H9 (cell line): ENCODE measurements at regions not wholly inside any gene's neighbourhood (a gene's known extent, or its start where the extent isn't known, plus 50 kb on each side); places are given as distances from the start of the nearest gene placed in this dataset.

Source experiments
- DNase-seq: peaks from one replicate; pipeline ENCODE4 v3.0.0-alpha.2; 2017
- H2AFZ ChIP-seq: one replicate; pipeline ENCODE4 v1.6.1; 2013; ENCODE audit warnings: mild to moderate bottlenecking, low read length, control low read depth, moderate library complexity
- H2AK5ac ChIP-seq: 2 replicates; pipeline ENCODE4 v1.6.1; 2013; ENCODE audit warnings: low read length, control low read depth, mixed read lengths; ENCODE audit not compliant: insufficient read length
- H2BK120ac ChIP-seq: one replicate; pipeline ENCODE4 v1.6.1; 2013; ENCODE audit warnings: low read depth, mild to moderate bottlenecking, low read length, control low read depth, inconsistent platforms; ENCODE audit not compliant: poor library complexity, severe bottlenecking
- H2BK12ac ChIP-seq: 2 replicates; pipeline ENCODE4 v1.6.1; 2013; ENCODE audit warnings: low read length, control low read depth, mixed read lengths, low read depth; ENCODE audit not compliant: insufficient read length
- H2BK15ac ChIP-seq: 2 replicates; pipeline ENCODE4 v1.6.1; 2013; ENCODE audit warnings: low read depth, low read length, control low read depth
- H2BK20ac ChIP-seq: one replicate; pipeline ENCODE4 v1.6.1; 2013; ENCODE audit warnings: low read depth, mild to moderate bottlenecking, low read length, control low read depth, inconsistent platforms; ENCODE audit not compliant: poor library complexity, severe bottlenecking
- H2BK5ac ChIP-seq: 2 replicates; pipeline ENCODE4 v1.6.1; 2013; ENCODE audit warnings: low read length, control low read depth, mixed read lengths; ENCODE audit not compliant: insufficient read length
- H3K14ac ChIP-seq: 2 replicates; pipeline ENCODE4 v1.6.1; 2013; ENCODE audit warnings: low read length, control low read depth; ENCODE audit not compliant: insufficient read depth
- H3K18ac ChIP-seq: 2 replicates; pipeline ENCODE4 v1.6.1; 2013; ENCODE audit warnings: low read depth, mild to moderate bottlenecking, mixed read lengths, low read length, control low read depth; ENCODE audit not compliant: insufficient read length
- H3K23ac ChIP-seq: 2 replicates; pipeline ENCODE4 v1.6.1; 2013; ENCODE audit warnings: low read length, control low read depth, mixed read lengths, low read depth; ENCODE audit not compliant: insufficient read length
- H3K23me2 ChIP-seq: 2 replicates; pipeline ENCODE4 v1.6.1; 2013; ENCODE audit warnings: low read depth, mild to moderate bottlenecking, mixed read lengths, low read length, control low read depth; ENCODE audit not compliant: insufficient read length, poor library complexity, severe bottlenecking
- H3K27ac ChIP-seq: 2 replicates; pipeline ENCODE4 v1.5.1; 2013; ENCODE audit warnings: low read length, control low read depth, mixed read lengths, low read depth; ENCODE audit not compliant: insufficient read length
- H3K27me3 ChIP-seq: 2 replicates; pipeline ENCODE4 v1.6.1; 2013; ENCODE audit warnings: low read length, control low read depth, inconsistent platforms; ENCODE audit not compliant: insufficient read depth
- H3K4ac ChIP-seq: 2 replicates; pipeline ENCODE4 v1.6.1; 2013; ENCODE audit warnings: low read depth, mild to moderate bottlenecking, control low read depth, inconsistent platforms, low read length, moderate library complexity
- H3K4me1 ChIP-seq: 2 replicates; pipeline ENCODE4 v1.6.1; 2013; ENCODE audit warnings: low read length, control low read depth, inconsistent platforms; ENCODE audit not compliant: insufficient read depth
- H3K4me2 ChIP-seq: 2 replicates; pipeline ENCODE4 v1.6.1; 2013; ENCODE audit warnings: low read length, control low read depth, mixed read lengths; ENCODE audit not compliant: insufficient read length, insufficient read depth
- H3K56ac ChIP-seq: 2 replicates; pipeline ENCODE4 v1.6.1; 2013; ENCODE audit warnings: low read depth, mild to moderate bottlenecking, mixed read lengths, low read length, control low read depth; ENCODE audit not compliant: insufficient read length
- H3K79me1 ChIP-seq: 2 replicates; pipeline ENCODE4 v1.6.1; 2013; ENCODE audit warnings: low read depth, mild to moderate bottlenecking, moderate library complexity, low read length, control low read depth, inconsistent platforms; ENCODE audit not compliant: insufficient read depth, poor library complexity, severe bottlenecking
- H3K79me2 ChIP-seq: 2 replicates; pipeline ENCODE4 v1.6.1; 2013; ENCODE audit warnings: low read length, control low read depth, inconsistent platforms; ENCODE audit not compliant: insufficient read depth
- H3K9ac ChIP-seq: 2 replicates; pipeline ENCODE4 v1.6.1; 2013; ENCODE audit warnings: low read length, control low read depth, mixed read lengths; ENCODE audit not compliant: insufficient read length; ENCODE audit errors: extremely low read depth
- H3K9me3 ChIP-seq: one replicate; pipeline ENCODE4 v1.6.1; 2013; ENCODE audit warnings: low read depth, low read length, inconsistent platforms; ENCODE audit not compliant: control insufficient read depth
- H3T11ph ChIP-seq: one replicate; pipeline ENCODE4 v1.6.1; 2013; ENCODE audit warnings: mild to moderate bottlenecking, low read length, control low read depth, inconsistent platforms
- H4K20me1 ChIP-seq: one replicate; pipeline ENCODE4 v1.6.1; 2013; ENCODE audit not compliant: control insufficient read depth, insufficient read length, insufficient read depth
- H4K5ac ChIP-seq: 2 replicates; pipeline ENCODE4 v1.6.1; 2013; ENCODE audit warnings: low read depth, mild to moderate bottlenecking, mixed read lengths, low read length, control low read depth; ENCODE audit not compliant: insufficient read length
- H4K8ac ChIP-seq: replicated peaks from 2 replicates; pipeline ENCODE4 v1.6.1; 2013; ENCODE audit warnings: low read length, control low read depth, mixed read lengths, low read depth; ENCODE audit not compliant: insufficient read length
- H4K91ac ChIP-seq: 2 replicates; pipeline ENCODE4 v1.6.1; 2013; ENCODE audit warnings: low read depth, mild to moderate bottlenecking, moderate library complexity, mixed read lengths, low read length, control low read depth; ENCODE audit not compliant: insufficient read length
- H3K27ac Mint-ChIP-seq, 3 experiments: 2 replicates in 2 of 3; 3 replicates in 1 of 3; pipeline ENCODE4 v1.8.0; 2020 to 2021; ENCODE audit warnings: mixed read lengths in 3 of 3, mild to moderate bottlenecking in 1 of 3, moderate library complexity in 1 of 3
- H3K27me3 Mint-ChIP-seq: 2 replicates; pipeline ENCODE4 v1.8.0; 2021; ENCODE audit warnings: low read depth, mild to moderate bottlenecking, moderate library complexity, mixed read lengths
- H3K36me3 Mint-ChIP-seq, 3 experiments: 2 replicates in 2 of 3; 3 replicates in 1 of 3; pipeline ENCODE4 v1.8.0; 2020 to 2021; ENCODE audit warnings: low read depth in 3 of 3, mixed read lengths in 3 of 3; ENCODE audit not compliant: insufficient read depth in 1 of 3
- H3K4me1 Mint-ChIP-seq, 2 experiments: 2 replicates each; pipeline ENCODE4 v1.8.0; 2020; ENCODE audit warnings: mixed read lengths in 2 of 2
- H3K4me3 Mint-ChIP-seq, 2 experiments: 2 replicates in 1 of 2; 3 replicates in 1 of 2; pipeline ENCODE4 v1.8.0; 2020 to 2021; ENCODE audit warnings: mild to moderate bottlenecking in 2 of 2, mixed read lengths in 2 of 2, moderate library complexity in 1 of 2
- H3K9me3 Mint-ChIP-seq, 2 experiments: 2 replicates in 1 of 2; 3 replicates in 1 of 2; pipeline ENCODE4 v1.8.0; 2020; ENCODE audit warnings: mild to moderate bottlenecking in 2 of 2, mixed read lengths in 2 of 2, moderate library complexity in 1 of 2
- WGBS: extraction: QIAGEN DNeasy Blood & Tissue Kit; methylation state at CpG from one replicate; pipeline ENCODE4 v1.1.7; 2013; ENCODE audit warnings: missing lambda C conversion rate, low lambda C conversion rate, mixed read lengths; ENCODE audit not compliant: insufficient read length; ENCODE audit errors: extremely low coverage; 5-methylcytosine and 5-hydroxymethylcytosine counted together
- TF ChIP-seq, protein P1 (sequence below): fragments of 200-600 bp; sonication (generic); conservative IDR thresholded peaks from 3 replicates; pipeline ENCODE4 v1.8.0; 2021; ENCODE audit warnings: antibody characterized with exemption, mild to moderate bottlenecking

GRCh38 chr5:2184563-2185540 is 302.1 kb upstream of the IRX4 start:
- Histone ChIP-seq H3K79me1 (no peaks in the 10 kb centered on the region), H2BK15ac (no peak overlapping the region), H3K4me1 (no peaks in the 10 kb centered on the region), H3K18ac (no peak overlapping the region), H2BK5ac (no peak overlapping the region), H3K9ac (no peak overlapping the region), H3K4ac (no peak overlapping the region), H3T11ph (no peak overlapping the region), H2AK5ac (no peak overlapping the region), H3K79me2 (no peaks in the 10 kb centered on the region), H4K5ac (no peak overlapping the region), H2AFZ (no peak overlapping the region), H3K27ac (no peak overlapping the region), H3K27me3 (no peaks in the 10 kb centered on the region), H3K23ac (no peak overlapping the region), H4K8ac (no peak overlapping the region), H3K23me2 (no peaks in the 10 kb centered on the region), H2BK20ac (no peak overlapping the region), H3K14ac (no peak overlapping the region), H3K56ac (no peak overlapping the region), H4K91ac (no peak overlapping the region), H4K20me1 (no peaks in the 10 kb centered on the region), H2BK12ac (no peak overlapping the region), H2BK120ac (no peak overlapping the region), H3K4me2 (no peak overlapping the region), H3K9me3 (no peaks in the 10 kb centered on the region)
- Mint-ChIP-seq H3K4me3 (no peak overlapping the region), H3K36me3 (no peaks in the 10 kb centered on the region), H3K27ac (no peak overlapping the region; a peak in 1 of 7 replicates), H3K9me3 (no peaks in the 10 kb centered on the region), H3K27me3 (no peaks in the 10 kb centered on the region; the same call in 1 of the 2 replicates), H3K4me1 (no peaks in the 10 kb centered on the region)
- TF ChIP-seq, protein P1, sequence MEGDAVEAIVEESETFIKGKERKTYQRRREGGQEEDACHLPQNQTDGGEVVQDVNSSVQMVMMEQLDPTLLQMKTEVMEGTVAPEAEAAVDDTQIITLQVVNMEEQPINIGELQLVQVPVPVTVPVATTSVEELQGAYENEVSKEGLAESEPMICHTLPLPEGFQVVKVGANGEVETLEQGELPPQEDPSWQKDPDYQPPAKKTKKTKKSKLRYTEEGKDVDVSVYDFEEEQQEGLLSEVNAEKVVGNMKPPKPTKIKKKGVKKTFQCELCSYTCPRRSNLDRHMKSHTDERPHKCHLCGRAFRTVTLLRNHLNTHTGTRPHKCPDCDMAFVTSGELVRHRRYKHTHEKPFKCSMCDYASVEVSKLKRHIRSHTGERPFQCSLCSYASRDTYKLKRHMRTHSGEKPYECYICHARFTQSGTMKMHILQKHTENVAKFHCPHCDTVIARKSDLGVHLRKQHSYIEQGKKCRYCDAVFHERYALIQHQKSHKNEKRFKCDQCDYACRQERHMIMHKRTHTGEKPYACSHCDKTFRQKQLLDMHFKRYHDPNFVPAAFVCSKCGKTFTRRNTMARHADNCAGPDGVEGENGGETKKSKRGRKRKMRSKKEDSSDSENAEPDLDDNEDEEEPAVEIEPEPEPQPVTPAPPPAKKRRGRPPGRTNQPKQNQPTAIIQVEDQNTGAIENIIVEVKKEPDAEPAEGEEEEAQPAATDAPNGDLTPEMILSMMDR, result no peak
- no peak for DNase-seq
- no CpG with 5 or more reads among the region's 12 CpGs for WGBS
